Panc1 (cell line): ENCODE measurements at regions not wholly inside any gene's neighbourhood (a gene's known extent, or its start where the extent isn't known, plus 50 kb on each side); places are given as distances from the start of the nearest gene placed in this dataset.
"Not testable (repeated sequence)": the region's sequence is repeated elsewhere in the genome, so short reads cannot be mapped to it uniquely, and the experiment has no call there.

Experiments used
- ATAC-seq: fragments of 200-7000 bp; cut with Tn5 transposase; 2 replicates; pipeline ENCODE4 v1.9.1; 2020; ENCODE audit warnings: mild to moderate bottlenecking, moderate library complexity
- BruUV-seq: library from RNA; stranded (reverse); fragments of 400-500 nt; replicated peaks from 2 replicates; lab custom pipeline; 2021; lab: Mats Ljungman, UMichigan
- CTCF ChIA-PET: fragments of 300-600 bp; sonication (Branson Sonifier 250); formaldehyde crosslinking; loops from one replicate; lab custom pipeline; 2022; ENCODE audit warnings: antibody characterized with exemption; lab: Charles Lee
- POLR2A ChIA-PET: fragments of 300-600 bp; sonication (Branson Sonifier 250); formaldehyde crosslinking; loops from one replicate; lab custom pipeline; 2022; ENCODE audit warnings: antibody characterized with exemption; lab: Charles Lee
- DNase-seq: peaks from one replicate; pipeline ENCODE4 v3.0.0-alpha.2; 2010; ENCODE audit warnings: low read depth, low spot score
- H3K27ac ChIP-seq: 2 replicates; pipeline ENCODE4 v1.5.1; 2011; ENCODE audit warnings: mild to moderate bottlenecking, low read length, inconsistent platforms
- H3K27me3 ChIP-seq: fragments of 200-500 bp; sonication (Bioruptor generic); 2 replicates; pipeline ENCODE4 v1.6.0; 2014; ENCODE audit warnings: low read length, inconsistent platforms; ENCODE audit not compliant: control insufficient read depth, insufficient read depth
- H3K36me3 ChIP-seq: fragments of 200-500 bp; sonication (Bioruptor generic); 2 replicates; pipeline ENCODE4 v1.5.1; 2014; ENCODE audit warnings: inconsistent platforms, mild to moderate bottlenecking, low read length, moderate library complexity; ENCODE audit not compliant: control insufficient read depth, insufficient read depth
- H3K4me1 ChIP-seq: 2 replicates; pipeline ENCODE4 v1.5.1; 2011; ENCODE audit warnings: inconsistent platforms, mild to moderate bottlenecking, low read length, moderate library complexity; ENCODE audit not compliant: control insufficient read depth, insufficient read depth
- H3K4me3 ChIP-seq, 2 experiments: 2 replicates each; pipeline ENCODE4 v1.5.1; 2011 to 2012; ENCODE audit warnings: low read depth in 2 of 2, low read length in 2 of 2, mild to moderate bottlenecking in 2 of 2, inconsistent platforms in 1 of 2, moderate library complexity in 1 of 2
- H3K9me3 ChIP-seq: fragments of 200-500 bp; sonication (Bioruptor generic); 2 replicates; pipeline ENCODE4 v1.5.1; 2014; ENCODE audit warnings: low read depth, mild to moderate bottlenecking, inconsistent platforms, low read length, moderate library complexity; ENCODE audit not compliant: control insufficient read depth, insufficient read depth
- CTCF ChIP-seq: fragments of 450-650 bp; IDR thresholded peaks from 2 replicates; pipeline ENCODE4 v1.5.1; 2017; ENCODE audit warnings: mild to moderate bottlenecking
- POLR2AphosphoS5 ChIP-seq: IDR thresholded peaks from 2 replicates; pipeline ENCODE4 v1.6.1; 2012; ENCODE audit warnings: mild to moderate bottlenecking, low read depth, low read length, moderate library complexity
- REST ChIP-seq, 2 experiments: IDR thresholded peaks; 2 replicates each; pipeline ENCODE4 v1.6.1; 2011 to 2012; ENCODE audit warnings: low read depth in 2 of 2, control low read depth in 1 of 2, low read length in 1 of 2, mild to moderate bottlenecking in 1 of 2, moderate library complexity in 1 of 2; ENCODE audit not compliant: insufficient read depth in 1 of 2
- SIN3A ChIP-seq: IDR thresholded peaks from 2 replicates; pipeline ENCODE4 v1.6.1; 2012; ENCODE audit warnings: low read depth, mild to moderate bottlenecking, low read length, moderate library complexity, borderline replicate concordance; ENCODE audit not compliant: insufficient read depth
- TCF7L2 ChIP-seq: IDR thresholded peaks from 2 replicates; pipeline ENCODE4 v1.6.1; 2011; ENCODE audit warnings: mild to moderate bottlenecking, low read depth, low read length, inconsistent platforms
- in situ Hi-C: cut with HindIII; loops from 2 replicates; pipeline ENCODE4 v1.10.0; 2016; ENCODE audit warnings: low sequenced_read_pairs, low pct_unique_long_range_greater_than_20kb
- intact Hi-C: fragments of 100-400 bp; cut with micrococcal nuclease; formaldehyde crosslinking; loops from one replicate; pipeline ENCODE4 v1.10.0; 2022; ENCODE audit not compliant: unreplicated experiment

GRCh38 chr9:79492092-79493009, 79.4 kb upstream of the TLE4 start:
- intact Hi-C loops, result no loop called here
- Histone ChIP-seq H3K27me3 (no peaks in the 10 kb centered on the region), H3K27ac (no peak overlapping the region), H3K9me3 (no peaks in the 10 kb centered on the region), H3K4me3 (no peak overlapping the region), H3K36me3 (no peaks in the 10 kb centered on the region), H3K4me1 (no peaks in the 10 kb centered on the region)
- ATAC-seq, result no peak
- in situ Hi-C loops, result no loop called here
- no TSS peak for BruUV-seq
- ChIA-PET CTCF (no interaction called here), POLR2A (no interaction called here)
- no peak for TF ChIP-seq POLR2AphosphoS5
- TF ChIP-seq SIN3A, result no peak
- TF ChIP-seq CTCF, result no peak
- TF ChIP-seq TCF7L2, result no peak
- TF ChIP-seq REST (IDR thresholded peaks at IDR 0.05; ENCODE audit: insufficient read depth in 1 of 2, low read depth in 2 of 2, low read length in 1 of 2), result no peak
- no peak for DNase-seq

- H3K4me1 ChIP-seq, H3K9me3 ChIP-seq, H3K27ac ChIP-seq, CTCF ChIA-PET, in situ Hi-C loops, POLR2A ChIA-PET, intact Hi-C loops, ATAC-seq, DNase-seq, BruUV-seq, H3K36me3 ChIP-seq, H3K4me3 ChIP-seq, H3K27me3 ChIP-seq: not testable (repeated sequence)
These were observed 71.4 kb upstream of the TLE4 start for GRCh38 chr9:79500196-79500864.

DNA sequence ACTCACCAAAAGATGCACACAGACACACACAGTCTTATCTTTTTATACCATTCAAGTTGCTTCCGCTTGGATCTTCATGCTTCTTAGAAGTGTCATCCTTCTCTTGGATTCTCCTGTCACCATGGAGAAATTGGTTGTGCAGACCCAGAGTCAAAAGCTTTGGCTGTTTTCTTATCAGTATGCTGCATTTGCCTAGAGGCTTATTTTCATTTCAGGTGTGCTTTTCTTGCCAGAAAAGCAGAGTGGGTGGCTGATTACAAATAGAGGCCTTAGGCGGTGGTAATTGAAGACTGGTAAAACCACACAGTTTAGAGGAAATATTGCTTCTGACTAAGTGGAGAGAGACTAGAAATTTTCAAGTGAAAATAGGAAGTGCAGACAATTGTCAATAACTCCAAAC, 70.2 kb upstream of the TLE4 start:
- Histone ChIP-seq H3K4me1 (no peaks in the 10 kb centered on the region), H3K36me3 (no peaks in the 10 kb centered on the region), H3K4me3 (no peak overlapping the region), H3K27ac (no peak overlapping the region), H3K27me3 (no peaks in the 10 kb centered on the region), H3K9me3 (no peaks in the 10 kb centered on the region)
- no TSS peak for BruUV-seq
- TF ChIP-seq TCF7L2 (no peak), SIN3A (no peak), CTCF (no peak), POLR2AphosphoS5 (no peak), REST (IDR thresholded peaks at IDR 0.05; ENCODE audit: insufficient read depth in 1 of 2, low read depth in 2 of 2, low read length in 1 of 2) (no peak)
- intact Hi-C loops (no loop called here), in situ Hi-C loops (no loop called here)
- CTCF ChIA-PET, result no interaction called here
- DNase-seq (no peak), ATAC-seq (no peak)
- POLR2A ChIA-PET, result no interaction called here
